Vagina (tissue), 2 donors: ENCODE measurements at regions not wholly inside any gene's neighbourhood (a gene's known extent, or its start where the extent isn't known, plus 50 kb on each side); places are given as distances from the start of the nearest gene placed in this dataset.
"Not testable (repeated sequence)": the region's sequence is repeated elsewhere in the genome, so short reads cannot be mapped to it uniquely, and the experiment has no call there.

Experiments used
- DNase-seq, 2 donors: peaks; one replicate each; pipeline ENCODE4 v3.0.0-alpha.2; 2017; ENCODE audit errors: extremely low spot score in 2 of 2
- H3K27ac ChIP-seq: fragments of 200-600 bp; sonication (generic); one replicate; pipeline ENCODE4 v1.5.1; 2019
- H3K27me3 ChIP-seq: fragments of 200-600 bp; sonication (generic); one replicate; pipeline ENCODE4 v1.5.1; 2019
- H3K36me3 ChIP-seq, 2 donors: fragments of 200-600 bp; sonication (generic); one replicate each; pipeline ENCODE4 v1.5.1; 2017 to 2019
- H3K4me1 ChIP-seq: fragments of 200-600 bp; sonication (generic); one replicate; pipeline ENCODE4 v1.5.1; 2019
- H3K4me3 ChIP-seq, 2 donors: fragments of 200-600 bp; sonication (generic); 1 replicate in 1 of 2; 2 replicates in 1 of 2; pipeline ENCODE4 v1.5.1; 2016 to 2019
- H3K9me3 ChIP-seq: fragments of 200-600 bp; sonication (generic); one replicate; pipeline ENCODE4 v1.5.1; 2019
- CTCF ChIP-seq, 3 experiments: fragments of 450-650 bp in 2 of 3; fragments of 200-600 bp in 1 of 3; sonication (generic) in 1 of 3; IDR thresholded peaks; one replicate each; pipeline ENCODE4 v1.5.1; 2017 to 2019; ENCODE audit warnings: antibody characterized with exemption in 3 of 3, mild to moderate bottlenecking in 2 of 3, moderate library complexity in 2 of 3
- POLR2A ChIP-seq, 2 donors: fragments of 450-650 bp; IDR thresholded peaks; one replicate each; pipeline ENCODE4 v1.6.1; 2017; ENCODE audit warnings: antibody characterized with exemption in 2 of 2, mild to moderate bottlenecking in 2 of 2, moderate library complexity in 2 of 2
- POLR2AphosphoS5 ChIP-seq, 2 donors: sonication (generic); formaldehyde crosslinking; IDR thresholded peaks; one replicate each; pipeline ENCODE4 v1.9.0; 2017; ENCODE audit warnings: antibody characterized with exemption in 2 of 2, mild to moderate bottlenecking in 2 of 2, low read depth in 1 of 2; ENCODE audit not compliant: insufficient read depth in 1 of 2
- intact Hi-C: fragments of 100-400 bp; cut with DNase I; formaldehyde crosslinking; loops from one replicate; pipeline ENCODE4 v1.15.1; 2023

GRCh38 chr2:72078773-72079172, 68.9 kb downstream of the CYP26B1 start:
- no peaks in the 10 kb centered on the region for H3K9me3 ChIP-seq
- intact Hi-C loops: no loop called here
- no peaks in the 10 kb centered on the region for H3K4me1 ChIP-seq
- DNase-seq: no peak
- H3K27me3 ChIP-seq: no peaks in the 10 kb centered on the region
- H3K36me3 ChIP-seq: no peaks in the 10 kb centered on the region
- no peak overlapping the region for H3K27ac ChIP-seq
- H3K4me3 ChIP-seq: no peak overlapping the region
- TF ChIP-seq CTCF (IDR thresholded peaks at IDR 0.05): no peak

GRCh38 chr2:72077702-72078169, 69.9 kb downstream of the CYP26B1 start:
- DNase-seq: no peak
- Histone ChIP-seq H3K36me3 (no peaks in the 10 kb centered on the region), H3K4me3 (no peak overlapping the region), H3K9me3 (no peaks in the 10 kb centered on the region), H3K27ac (no peak overlapping the region), H3K27me3 (no peaks in the 10 kb centered on the region), H3K4me1 (no peaks in the 10 kb centered on the region)
- intact Hi-C loops: no loop called here
- no peak for TF ChIP-seq POLR2AphosphoS5 (IDR thresholded peaks at IDR 0.05; ENCODE audit: insufficient read depth in 1 of 2, low read depth in 1 of 2)
- TF ChIP-seq POLR2A (IDR thresholded peaks at IDR 0.05): no peak
- no peak for TF ChIP-seq CTCF (IDR thresholded peaks at IDR 0.05)

- H3K4me1 ChIP-seq, DNase-seq, H3K27me3 ChIP-seq, H3K27ac ChIP-seq, intact Hi-C loops, H3K4me3 ChIP-seq, H3K36me3 ChIP-seq, H3K9me3 ChIP-seq: not testable (repeated sequence)
These were observed 74.3 kb downstream of the CYP26B1 start for GRCh38 chr2:72073373-72073772.

- H3K4me3 ChIP-seq, H3K27me3 ChIP-seq, H3K27ac ChIP-seq, H3K9me3 ChIP-seq, H3K4me1 ChIP-seq, DNase-seq, H3K36me3 ChIP-seq: not testable (repeated sequence)
- intact Hi-C loops: loop anchor here (10.0 kb wide), 1 partner anchor 1251 kb away; no protein-coding TSS in a partner anchor
These were observed 83.5 kb downstream of the CYP26B1 start for GRCh38 chr2:72064197-72064596.

GRCh38 chr2:72062336-72062735, 85.3 kb downstream of the CYP26B1 start:
- H3K9me3 ChIP-seq: no peaks in the 10 kb centered on the region
- H3K4me3 ChIP-seq: no peak overlapping the region
- no peak for DNase-seq
- no peaks in the 10 kb centered on the region for H3K4me1 ChIP-seq
- TF ChIP-seq POLR2A (IDR thresholded peaks at IDR 0.05) (no peak), POLR2AphosphoS5 (IDR thresholded peaks at IDR 0.05; ENCODE audit: insufficient read depth in 1 of 2, low read depth in 1 of 2) (no peak), CTCF (IDR thresholded peaks at IDR 0.05) (no peak)
- no peaks in the 10 kb centered on the region for H3K27me3 ChIP-seq
- intact Hi-C loops: loop anchor here (10.0 kb wide), 1 partner anchor 1252 kb away; no protein-coding TSS in a partner anchor
- H3K36me3 ChIP-seq: no peaks in the 10 kb centered on the region
- H3K27ac ChIP-seq: no peak overlapping the region

- H3K4me1 ChIP-seq: no peaks in the 10 kb centered on the region
- intact Hi-C loops: no loop called here
- H3K36me3 ChIP-seq: no peaks in the 10 kb centered on the region
- no peak overlapping the region for H3K4me3 ChIP-seq
- H3K27ac ChIP-seq: no peak overlapping the region
- H3K27me3 ChIP-seq: no peaks in the 10 kb centered on the region
- DNase-seq: no peak
- TF ChIP-seq POLR2A (IDR thresholded peaks at IDR 0.05) (no peak), CTCF (IDR thresholded peaks at IDR 0.05) (no peak), POLR2AphosphoS5 (IDR thresholded peaks at IDR 0.05; ENCODE audit: insufficient read depth in 1 of 2, low read depth in 1 of 2) (no peak)
- no peaks in the 10 kb centered on the region for H3K9me3 ChIP-seq
These were observed 90.4 kb downstream of the CYP26B1 start for GRCh38 chr2:72057308-72057707.
